ENCODE measurements at regions not wholly inside any gene's neighbourhood (a gene's known extent, or its start where the extent isn't known, plus 50 kb on each side); places are given as distances from the start of the nearest gene placed in this dataset.

- no peak overlapping the region for H3K27ac Mint-ChIP-seq (ENCODE audit: unreplicated experiment)
- no peak for TF ChIP-seq CTCF (IDR thresholded peaks at IDR 0.05)
- no peaks in the 10 kb centered on the region for H3K4me1 Mint-ChIP-seq (ENCODE audit: low read depth)
- no peaks in the 10 kb centered on the region for H3K36me3 Mint-ChIP-seq (ENCODE audit: low read depth)
- H3K27me3 Mint-ChIP-seq (ENCODE audit: low read depth), result peaks cover 13% of the 10 kb centered on the region
- no peaks in the 10 kb centered on the region for H3K9me3 Mint-ChIP-seq (ENCODE audit: low read depth)
- DNase-seq (ENCODE audit: low spot score), result no peak
- no peak overlapping the region for H3K4me3 Mint-ChIP-seq (ENCODE audit: unreplicated experiment)
Observed at GRCh38 chr6:105744815-105745214, 341.3 kb upstream of the PRDM1 start.

- Mint-ChIP-seq H3K27me3 (ENCODE audit: low read depth) (peaks cover 10% of the 10 kb centered on the region), H3K36me3 (ENCODE audit: low read depth) (no peaks in the 10 kb centered on the region), H3K9me3 (ENCODE audit: low read depth) (peaks cover 11% of the 10 kb centered on the region), H3K4me3 (ENCODE audit: unreplicated experiment) (no peak overlapping the region), H3K4me1 (ENCODE audit: low read depth) (no peaks in the 10 kb centered on the region), H3K27ac (ENCODE audit: unreplicated experiment) (no peak overlapping the region)
- no peak for DNase-seq (ENCODE audit: low spot score)
- no peak for TF ChIP-seq CTCF (IDR thresholded peaks at IDR 0.05)
Observed at GRCh38 chr6:105740946-105741645, 338.2 kb upstream of the PREP start.

GRCh38 chr6:105739764-105740163 is 336.9 kb upstream of the PREP start:
- no peak for TF ChIP-seq CTCF (IDR thresholded peaks at IDR 0.05)
- no peaks in the 10 kb centered on the region for H3K36me3 Mint-ChIP-seq (ENCODE audit: low read depth)
- DNase-seq (ENCODE audit: low spot score), result no peak
- peaks cover 3% of the 10 kb centered on the region for H3K27me3 Mint-ChIP-seq (ENCODE audit: low read depth)
- H3K27ac Mint-ChIP-seq (ENCODE audit: unreplicated experiment), result no peak overlapping the region
- H3K4me3 Mint-ChIP-seq (ENCODE audit: unreplicated experiment), result no peak overlapping the region
- peaks cover 11% of the 10 kb centered on the region for H3K9me3 Mint-ChIP-seq (ENCODE audit: low read depth)
- H3K4me1 Mint-ChIP-seq (ENCODE audit: low read depth), result no peaks in the 10 kb centered on the region

- peak; percentile 85 for TF ChIP-seq CTCF (IDR thresholded peaks at IDR 0.05)
- Mint-ChIP-seq H3K27ac (ENCODE audit: unreplicated experiment) (no peak overlapping the region), H3K27me3 (ENCODE audit: low read depth) (peaks cover 2% of the 10 kb centered on the region), H3K36me3 (ENCODE audit: low read depth) (no peaks in the 10 kb centered on the region), H3K4me1 (ENCODE audit: low read depth) (no peaks in the 10 kb centered on the region), H3K9me3 (ENCODE audit: low read depth) (peaks cover 11% of the 10 kb centered on the region), H3K4me3 (ENCODE audit: unreplicated experiment) (no peak overlapping the region)
- no peak for DNase-seq (ENCODE audit: low spot score)
Observed at GRCh38 chr6:105733556-105734162, 330.8 kb upstream of the PREP start.

GRCh38 chr6:105728995-105729394 is 326.1 kb upstream of the PREP start:
- TF ChIP-seq CTCF (IDR thresholded peaks at IDR 0.05), result no peak
- no peak overlapping the region for H3K4me3 Mint-ChIP-seq (ENCODE audit: unreplicated experiment)
- H3K27ac Mint-ChIP-seq (ENCODE audit: unreplicated experiment), result no peak overlapping the region
- H3K9me3 Mint-ChIP-seq (ENCODE audit: low read depth), result no peaks in the 10 kb centered on the region
- peaks cover 6% of the 10 kb centered on the region for H3K27me3 Mint-ChIP-seq (ENCODE audit: low read depth)
- no peak for DNase-seq (ENCODE audit: low spot score)
- H3K36me3 Mint-ChIP-seq (ENCODE audit: low read depth), result no peaks in the 10 kb centered on the region
- no peaks in the 10 kb centered on the region for H3K4me1 Mint-ChIP-seq (ENCODE audit: low read depth)
